NCI-H146 (cell line): ENCODE measurements at regions not wholly inside any gene's neighbourhood (a gene's known extent, or its start where the extent isn't known, plus 50 kb on each side); places are given as distances from the start of the nearest gene placed in this dataset.

Experiments used
- DNase-seq: peaks from one replicate; lab custom pipeline; 2025; lab: John Stamatoyannopoulos, UW

DNA sequence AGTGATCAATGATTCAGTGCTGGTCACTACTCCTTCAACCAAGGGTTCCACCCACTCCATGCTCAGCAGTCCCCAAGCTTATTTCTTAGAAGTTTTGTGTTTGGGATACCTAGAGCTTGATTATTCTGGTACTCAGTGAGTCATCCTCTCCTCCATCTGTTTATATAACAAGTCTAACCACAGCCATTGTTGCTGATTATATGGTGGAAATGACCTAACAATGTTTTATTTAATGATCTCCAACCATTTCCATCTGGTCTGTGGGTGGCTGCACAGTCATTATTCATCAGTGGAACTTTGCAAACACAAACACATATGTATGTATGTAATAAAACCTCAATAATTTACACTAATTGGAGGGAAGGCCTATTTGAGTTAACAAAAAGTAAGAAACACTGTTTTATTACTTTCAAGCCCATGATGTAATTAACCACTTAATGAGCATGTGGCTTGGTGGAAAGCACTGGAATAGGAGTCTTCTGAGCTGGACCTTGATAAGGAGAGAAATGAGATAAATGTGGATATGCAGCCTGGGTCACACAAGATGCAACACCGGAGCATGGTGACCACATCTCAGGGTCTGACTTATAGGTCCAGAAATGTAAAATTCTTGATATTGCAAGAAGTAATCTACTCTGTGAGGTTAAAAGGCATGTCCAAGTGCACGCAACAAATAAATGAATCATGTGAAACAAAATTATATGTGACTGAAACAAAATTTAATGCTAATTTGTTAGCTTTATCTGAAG lies 99.0 kb upstream of the WLS start:
- DNase-seq = peak; percentile 39

DNA sequence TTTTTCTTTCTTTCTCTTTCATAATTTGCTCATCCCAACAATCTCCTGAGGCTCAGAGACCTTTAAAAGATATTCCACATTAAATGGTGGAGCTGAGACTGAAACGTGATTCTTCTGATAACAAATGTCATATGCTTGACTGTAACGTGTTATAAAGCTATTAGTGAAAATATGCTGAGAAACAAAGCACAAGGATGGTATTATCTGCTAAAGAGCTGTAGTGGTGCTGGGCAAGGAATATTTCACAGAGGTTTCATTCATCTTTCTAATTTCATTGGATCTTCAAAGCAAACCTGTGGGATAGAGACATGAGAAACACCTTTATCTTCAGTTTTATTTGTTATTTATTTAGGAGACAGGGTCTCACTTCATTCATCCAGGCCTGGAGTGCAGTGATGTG lies 98.1 kb upstream of the WLS start:
- DNase-seq = no peak

DNA sequence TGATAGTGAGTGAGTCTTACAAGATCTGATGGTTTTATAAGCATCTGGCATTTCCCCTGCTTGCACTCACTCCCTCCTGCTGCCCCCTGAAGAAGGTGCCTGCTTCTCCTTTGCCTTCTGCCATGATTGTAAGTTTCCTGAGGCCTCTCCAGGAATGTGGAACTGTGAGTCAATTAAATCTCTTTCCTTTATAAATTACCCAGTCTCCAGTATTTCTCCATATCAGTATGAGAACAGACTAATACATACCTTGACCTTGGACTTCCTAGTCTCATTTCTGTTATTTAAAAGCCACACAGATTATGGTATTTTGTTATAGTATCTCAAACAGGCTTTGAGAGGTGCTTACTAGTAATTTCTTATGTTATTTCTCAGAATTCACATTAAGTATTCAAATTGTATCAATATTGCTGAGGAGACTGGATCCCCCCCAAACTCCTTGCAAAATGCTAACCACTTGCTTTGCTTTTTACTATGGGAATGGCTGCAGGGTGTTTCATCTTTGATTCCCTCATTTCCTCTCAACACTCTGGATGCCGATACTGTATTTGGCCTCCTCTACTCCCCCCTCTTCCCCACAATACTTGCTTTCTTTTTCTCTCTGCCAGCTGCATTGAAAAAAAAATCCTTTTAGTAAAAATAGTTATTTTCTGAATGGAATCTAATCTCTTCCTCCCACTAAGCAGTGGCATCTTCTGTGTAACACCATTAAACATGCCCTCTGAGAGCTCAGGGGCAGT lies 96.9 kb upstream of the WLS start:
- no peak for DNase-seq

DNA sequence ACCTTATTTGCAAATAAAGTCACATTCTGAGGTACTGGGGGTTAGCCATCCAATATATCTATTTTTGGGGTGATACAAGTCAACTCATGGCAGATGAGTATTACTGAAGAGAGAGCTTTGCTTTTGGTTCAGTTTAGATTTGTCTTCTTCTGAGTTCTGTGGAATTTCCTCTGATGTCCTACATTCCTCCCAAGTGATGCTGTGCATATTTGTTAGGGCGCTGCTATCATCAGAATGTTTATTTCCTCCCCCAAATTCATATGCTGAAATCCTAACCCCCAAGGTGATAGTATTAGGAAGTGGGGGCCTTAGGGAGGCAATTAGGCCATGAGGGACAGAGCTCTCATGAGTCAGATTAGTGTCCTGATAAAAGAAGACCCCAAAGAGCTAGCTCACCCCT lies 96.2 kb upstream of the WLS start:
- no peak for DNase-seq

DNA sequence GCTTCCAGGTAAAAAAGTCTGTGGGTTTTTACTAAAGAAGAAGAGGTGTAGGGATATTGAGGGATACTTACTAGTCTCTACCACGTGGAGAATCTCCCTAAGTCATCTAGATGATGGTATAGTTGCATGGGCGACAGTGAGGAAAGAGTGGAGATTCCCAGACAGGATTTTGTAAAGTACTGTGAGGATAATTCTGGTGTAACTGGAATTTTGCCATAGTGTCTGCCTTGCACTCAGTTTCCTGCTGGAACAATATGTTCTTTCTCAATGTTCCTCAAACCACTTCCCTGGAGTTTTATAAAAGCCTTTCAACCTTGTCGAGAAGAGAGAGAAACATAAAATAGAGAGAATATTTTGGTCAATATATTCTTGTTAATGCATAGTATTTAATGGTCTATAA lies 95.1 kb upstream of the WLS start:
- no peak for DNase-seq

DNA sequence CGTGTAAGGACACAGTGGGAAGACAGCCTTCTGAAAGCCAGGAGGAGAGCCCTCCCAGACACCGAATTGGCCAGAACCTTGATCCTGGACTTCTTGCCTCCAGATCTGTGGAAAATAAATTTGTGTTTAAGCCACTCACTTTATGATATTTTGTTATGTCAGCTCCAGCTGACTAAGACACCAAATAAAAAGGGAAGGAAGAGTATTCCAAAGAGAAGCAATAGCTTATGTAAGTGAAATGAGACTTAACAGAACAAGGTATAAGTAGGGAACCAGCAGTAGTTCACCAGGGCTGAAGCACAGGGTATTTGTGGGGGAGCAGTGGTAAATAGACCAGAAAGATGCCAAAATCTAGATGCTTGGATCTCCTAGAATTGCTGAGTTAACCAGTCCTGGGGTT lies 94.2 kb upstream of the WLS start:
- no peak for DNase-seq

DNA sequence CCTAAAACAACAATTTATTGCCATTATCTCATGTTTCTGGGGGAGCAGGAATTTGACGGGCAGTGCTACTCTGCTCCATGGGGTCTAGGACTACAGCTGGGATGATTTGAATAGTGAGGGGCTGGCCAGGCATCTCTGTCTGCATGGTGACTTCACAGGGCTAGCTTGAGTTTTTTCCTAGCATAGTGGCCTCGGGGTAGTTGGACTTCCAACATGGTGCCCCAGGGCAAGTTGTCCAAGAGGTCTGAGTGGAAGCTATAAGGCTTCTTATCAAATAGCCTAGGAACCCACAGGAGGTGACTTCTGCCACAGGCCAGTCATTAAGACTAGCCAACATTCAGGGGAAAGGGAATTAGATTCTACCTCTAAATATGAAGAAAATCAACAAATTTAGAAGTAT lies 92.0 kb upstream of the WLS start:
- no peak for DNase-seq

DNA sequence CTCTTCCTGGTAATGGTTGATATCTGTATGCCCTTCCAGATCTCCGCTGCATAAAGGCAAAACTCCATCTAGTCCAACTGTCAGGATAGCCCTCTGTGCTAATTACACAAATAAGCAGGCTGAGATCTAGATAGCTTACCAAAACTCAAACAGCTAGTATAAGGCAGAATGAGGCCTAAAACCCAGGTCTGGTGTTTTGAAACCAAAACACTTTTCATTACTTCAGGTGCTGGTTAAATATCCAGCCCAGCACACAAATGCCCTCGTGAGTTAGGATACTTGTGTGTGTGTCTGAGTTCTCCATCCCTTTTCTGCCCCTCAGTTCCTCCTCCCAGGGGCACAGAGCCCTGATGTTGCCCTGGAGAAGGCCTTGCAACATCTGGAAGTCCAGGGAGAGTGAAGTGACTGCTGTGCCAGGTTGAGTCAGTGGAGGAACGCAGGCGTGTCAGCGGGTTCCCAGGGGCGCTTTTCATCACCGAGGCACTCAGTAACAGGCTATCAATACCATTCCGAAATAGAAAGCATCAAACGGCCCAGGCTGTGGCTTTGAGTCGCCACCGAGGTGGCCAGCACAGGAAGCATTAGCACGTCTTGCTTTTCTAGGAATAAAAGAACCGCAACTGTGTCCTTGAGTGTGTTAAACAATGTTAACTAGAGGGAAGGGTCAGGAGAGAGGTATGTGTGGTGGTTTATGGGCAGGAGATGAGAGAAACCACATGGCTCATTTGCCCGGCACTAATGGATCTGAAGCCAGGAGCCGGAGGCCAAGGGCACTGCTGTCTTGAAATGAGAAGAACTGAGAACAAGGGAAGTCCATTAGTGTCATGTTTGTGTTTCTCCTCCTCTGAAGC lies 90.7 kb upstream of the WLS start:
- DNase-seq = no peak

DNA sequence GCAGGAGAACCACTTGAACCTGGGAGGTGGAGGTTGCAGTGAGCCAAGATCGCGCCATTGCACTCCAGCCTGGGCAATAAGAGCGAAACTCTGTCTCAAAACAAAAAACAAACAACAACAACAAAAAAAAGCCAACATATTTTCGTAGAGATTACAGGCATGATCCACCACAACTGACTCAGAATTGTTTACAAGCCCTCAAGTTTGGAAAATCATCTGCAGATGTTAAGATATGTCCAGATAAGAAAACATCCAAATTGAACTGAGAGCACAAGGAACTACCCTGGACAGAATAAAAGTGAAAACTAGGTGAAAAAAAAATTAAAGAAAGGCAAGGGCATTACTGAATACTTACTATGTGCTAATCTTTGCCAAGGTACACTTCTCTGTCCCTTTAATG lies 89.8 kb upstream of the WLS start:
- DNase-seq = no peak

DNA sequence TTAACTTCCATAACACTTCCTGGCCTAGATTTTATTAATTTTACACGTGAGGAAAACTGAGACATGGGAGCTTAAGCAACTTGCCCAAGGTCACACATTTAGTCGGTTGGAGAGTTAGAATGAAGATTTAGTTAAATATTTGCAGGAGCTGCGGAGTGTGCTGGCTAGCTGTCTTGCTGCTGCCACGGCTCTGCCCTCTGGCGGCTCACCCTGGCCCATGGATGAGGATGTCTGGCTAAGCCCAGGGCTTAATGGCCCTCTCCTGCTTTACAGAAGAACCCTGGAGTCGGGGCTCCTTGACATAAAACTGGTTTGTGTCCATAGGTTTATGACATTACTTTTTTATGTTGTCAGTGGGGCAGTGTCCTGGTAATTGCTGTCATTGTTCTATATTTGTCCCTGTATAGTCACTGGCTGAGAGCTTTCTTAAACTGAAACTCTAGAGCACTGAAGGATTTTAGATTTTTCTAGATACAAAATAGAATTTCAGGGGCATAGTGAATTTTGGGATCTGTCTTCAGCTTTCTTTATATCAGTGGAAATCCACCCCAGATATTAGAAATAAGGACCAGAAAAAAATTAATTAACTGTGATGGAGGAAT lies 88.9 kb upstream of the WLS start:
- peak; percentile 71 for DNase-seq

DNA sequence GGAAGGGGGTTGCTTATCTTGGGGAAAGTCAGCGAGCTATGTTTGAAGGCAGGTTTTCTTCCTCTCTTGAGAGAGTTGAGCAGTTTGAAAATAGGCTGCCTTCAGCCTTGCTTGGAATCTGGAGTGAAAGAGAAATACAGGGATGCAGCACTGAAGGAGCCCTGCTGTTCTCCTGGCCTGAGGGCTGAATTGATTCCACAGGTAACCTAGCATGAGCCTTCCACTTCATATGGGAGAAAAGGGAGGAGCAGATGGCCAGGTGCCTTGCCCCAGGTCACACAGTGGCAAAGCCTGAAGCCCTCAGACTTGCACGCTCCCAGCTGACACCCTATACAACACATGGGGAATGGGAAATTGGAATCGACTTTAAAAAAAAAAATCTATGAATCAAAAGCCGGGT lies 88.0 kb upstream of the WLS start:
- peak; percentile 91 for DNase-seq

DNA sequence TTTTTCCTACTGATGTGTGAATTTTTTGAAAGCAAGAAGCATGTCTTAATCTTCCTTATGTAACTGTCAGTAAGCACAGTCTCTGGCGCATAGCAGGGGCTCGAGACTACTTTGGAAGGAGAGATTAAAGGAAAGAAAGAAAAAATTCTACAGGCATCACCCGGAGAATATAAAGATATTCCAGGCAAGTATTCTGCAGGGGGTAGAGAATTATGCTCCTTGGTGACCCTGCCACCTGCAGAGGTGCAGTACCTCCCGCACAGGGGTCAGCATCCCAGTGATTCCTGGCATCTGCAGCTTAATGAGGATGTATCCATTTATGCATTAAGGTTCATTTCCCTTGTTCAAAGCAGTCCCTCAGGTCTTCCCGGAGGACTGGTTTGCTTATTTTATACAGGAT lies 87.6 kb upstream of the WLS start:
- DNase-seq = peak; percentile 68

DNA sequence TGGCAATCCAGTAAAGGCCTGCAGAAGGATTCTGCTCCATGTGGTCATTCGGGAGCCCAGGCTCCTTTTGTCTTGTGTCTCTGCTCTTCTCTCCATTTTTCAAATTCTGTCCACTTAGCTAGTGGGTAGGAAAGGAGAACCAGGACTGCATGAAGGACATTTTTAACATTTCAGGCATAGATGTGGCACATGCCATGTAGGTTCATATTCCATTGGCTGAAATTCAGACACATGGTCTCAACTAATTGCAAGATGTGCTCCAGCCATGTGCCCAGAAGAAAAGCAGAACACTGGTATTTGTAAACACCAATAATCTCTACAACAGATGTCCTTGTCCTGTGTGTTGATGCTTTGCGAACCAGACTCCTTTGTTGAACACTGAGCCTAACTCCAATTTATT lies 85.2 kb upstream of the WLS start:
- no peak for DNase-seq

DNA sequence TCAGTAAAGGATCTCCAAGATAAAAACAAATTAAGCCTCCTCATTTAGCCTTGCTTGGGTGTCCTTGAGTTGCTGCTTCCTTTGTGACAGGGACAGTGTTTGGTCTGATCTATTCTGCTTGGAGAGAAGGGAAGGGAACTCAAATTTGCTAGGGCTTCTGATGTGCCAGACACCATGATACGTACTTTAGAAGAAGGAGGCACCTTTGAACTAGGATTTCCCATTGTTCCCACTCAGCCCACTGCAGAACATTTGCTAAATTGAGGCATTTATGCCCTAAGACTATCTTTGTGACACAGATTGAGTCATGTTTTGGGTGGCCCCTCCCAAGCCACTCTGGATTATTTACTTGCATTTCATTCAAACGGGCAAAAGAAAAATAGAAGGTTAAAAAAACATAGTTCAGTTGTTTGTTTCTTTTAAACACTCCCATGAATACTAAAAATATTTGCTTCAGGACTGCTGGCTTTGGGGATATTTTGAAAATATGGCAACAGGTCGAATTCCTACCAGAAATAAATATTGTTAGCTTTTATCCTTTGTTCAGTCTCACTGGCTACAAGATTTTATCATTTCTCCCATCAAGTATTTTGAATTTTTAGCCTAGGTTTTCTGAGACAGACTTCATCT lies 81.9 kb upstream of the WLS start:
- DNase-seq = peak; percentile 76

DNA sequence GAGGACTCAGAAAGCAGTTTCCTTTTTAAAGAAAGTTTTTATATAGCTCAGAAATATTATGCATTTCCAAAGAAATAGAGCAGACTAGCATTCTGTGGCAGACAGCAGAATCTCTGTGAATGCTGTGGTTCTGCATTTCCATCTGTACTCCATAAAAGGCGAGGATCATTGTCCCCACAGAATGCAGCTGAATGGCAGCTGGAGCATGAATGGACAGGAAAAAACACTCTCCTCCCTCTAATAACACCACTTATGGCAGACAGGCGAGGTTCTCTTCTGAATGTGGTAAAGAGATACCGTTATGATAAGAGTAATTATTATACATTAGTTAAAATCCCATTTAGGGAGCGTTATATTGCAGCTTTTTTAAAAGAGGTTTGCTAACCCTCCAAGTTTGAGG lies 81.4 kb upstream of the WLS start:
- peak; percentile 90 for DNase-seq

DNA sequence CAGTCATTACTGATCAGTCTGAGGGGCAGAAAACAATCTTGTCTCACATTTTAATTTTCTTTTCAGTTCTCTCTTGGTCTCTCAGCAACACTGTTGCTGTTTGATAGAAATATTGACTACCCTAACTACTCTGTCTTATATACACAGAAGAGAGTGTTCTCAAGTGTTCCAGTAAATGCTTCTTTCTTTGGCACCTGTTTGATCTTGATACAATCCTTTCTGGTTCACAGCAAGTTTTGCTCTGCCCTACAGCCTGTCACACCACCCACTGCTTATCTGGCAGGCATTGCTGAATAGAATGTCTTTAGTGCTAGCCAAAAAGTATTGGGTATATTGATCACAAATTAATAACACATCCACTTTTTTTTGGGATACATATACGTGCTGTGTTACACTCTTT lies 75.7 kb upstream of the WLS start:
- no peak for DNase-seq

DNA sequence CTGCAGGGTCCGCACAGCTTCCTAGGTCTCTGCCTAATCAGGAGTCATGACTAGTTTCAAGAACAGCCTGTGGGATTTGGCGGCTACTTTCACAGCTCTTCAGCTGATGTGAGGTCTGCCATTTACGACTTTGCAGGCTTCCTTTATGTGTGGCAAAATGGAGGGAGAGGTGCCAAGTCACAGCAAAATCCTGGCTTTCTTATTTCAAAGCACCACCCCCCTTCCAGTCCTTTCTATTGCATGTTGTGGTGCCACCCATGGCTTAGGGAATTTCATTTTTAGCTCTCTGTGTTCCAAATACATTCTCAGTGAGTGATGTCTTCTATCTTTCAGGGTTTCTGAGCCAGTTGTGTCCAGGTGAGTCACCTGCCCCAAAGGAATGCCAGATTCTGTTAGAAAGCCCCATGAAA lies 75.1 kb upstream of the WLS start:
- no peak for DNase-seq

DNA sequence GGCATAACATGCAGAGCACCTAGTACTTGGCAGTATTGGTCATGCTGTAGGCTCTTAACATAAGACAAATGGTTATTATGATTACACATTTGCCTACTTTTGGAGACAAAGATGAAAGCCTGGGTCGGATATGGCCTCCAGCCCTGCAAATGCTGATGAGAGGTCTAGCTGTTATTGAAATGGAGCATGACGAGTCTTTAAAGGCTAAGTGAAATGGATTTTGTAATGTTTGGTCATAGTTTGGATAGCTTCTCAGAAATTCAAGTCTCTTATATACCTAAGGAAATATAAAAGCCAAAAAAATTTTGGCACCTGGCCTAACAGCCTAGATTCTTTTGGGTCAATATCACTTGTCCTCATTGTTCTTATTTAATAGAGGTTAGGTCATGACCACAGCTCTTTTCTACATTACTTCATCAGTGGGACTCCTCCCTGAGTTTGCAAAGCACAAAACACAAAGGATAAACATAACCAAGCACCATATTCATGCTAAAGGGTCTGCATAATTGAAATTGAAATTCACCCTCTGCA lies 69.2 kb upstream of the WLS start:
- no peak for DNase-seq

DNA sequence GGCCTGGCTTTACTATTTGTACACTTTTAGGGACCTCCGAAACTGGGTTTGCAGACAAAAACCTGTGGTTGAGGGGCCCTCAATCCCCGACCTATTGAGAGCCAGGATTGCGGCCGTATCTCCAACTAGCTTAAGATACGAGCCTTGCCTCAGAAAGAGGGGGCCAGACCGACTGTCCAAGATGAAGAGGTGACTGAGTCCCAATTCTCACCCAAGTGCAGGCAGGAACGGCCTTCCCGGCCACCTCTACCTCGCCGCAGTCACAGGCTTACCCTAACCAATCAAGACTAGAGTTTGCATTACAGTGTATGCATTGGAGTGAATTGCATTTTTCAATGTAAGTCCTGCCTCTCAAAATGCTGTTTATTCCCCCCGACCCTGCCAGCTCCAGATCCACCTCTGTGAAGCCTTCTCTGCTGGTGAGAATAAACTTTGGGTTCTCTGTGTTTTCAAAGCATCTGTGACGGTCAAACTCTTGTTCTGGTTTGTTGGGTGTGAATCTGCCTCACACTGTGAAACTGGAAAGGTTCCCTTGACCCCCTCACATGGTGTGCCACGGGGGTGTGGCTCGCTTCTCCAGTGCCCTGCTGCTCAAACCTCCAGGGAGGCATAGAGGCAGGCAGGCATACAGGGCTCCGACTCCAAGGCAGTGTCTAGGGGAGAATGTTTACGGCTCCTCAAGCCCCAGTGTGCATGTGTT lies 62.2 kb upstream of the WLS start:
- no peak for DNase-seq

DNA sequence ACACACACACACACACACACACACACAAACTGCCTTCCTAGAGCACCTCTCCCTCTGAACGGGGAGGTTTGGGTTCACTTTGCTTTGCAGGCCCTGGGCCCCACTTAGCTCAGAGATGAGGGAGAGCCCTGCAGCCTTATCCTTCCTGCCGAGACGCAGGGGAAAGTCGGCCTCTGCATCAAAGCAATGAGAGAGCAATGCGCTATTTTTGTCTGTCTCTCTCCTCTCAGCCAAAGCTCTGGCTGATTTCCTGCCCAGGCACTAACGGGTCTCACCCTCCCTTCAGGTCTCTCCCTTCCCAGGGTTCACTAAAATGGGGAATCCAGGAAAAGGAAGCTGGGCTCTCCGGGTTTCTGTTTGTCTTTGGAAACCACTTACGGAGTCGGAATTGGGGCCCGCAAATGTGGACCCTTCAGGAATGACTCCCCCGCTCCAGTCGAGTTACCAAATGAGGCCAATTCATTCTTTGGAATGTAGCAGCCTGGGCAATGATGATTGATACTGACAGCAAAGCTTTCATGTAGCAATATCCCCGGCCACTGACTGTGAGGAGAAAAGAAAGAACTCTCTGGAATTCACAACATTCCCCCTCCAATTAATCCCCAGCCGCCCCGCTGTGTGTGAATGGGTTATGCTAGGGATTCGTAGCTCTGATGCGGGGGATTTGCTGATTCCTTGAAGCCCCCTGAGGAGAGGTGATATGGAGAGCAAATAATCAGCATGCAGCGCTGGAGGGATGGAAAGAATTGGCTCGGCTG lies 61.5 kb upstream of the WLS start:
- DNase-seq = peak; percentile 21
